Large intestine (tissue), 3 donors: ENCODE measurements at regions not wholly inside any gene's neighbourhood (a gene's known extent, or its start where the extent isn't known, plus 50 kb on each side); places are given as distances from the start of the nearest gene placed in this dataset.

Source experiments
- DNase-seq, 2 donors: peaks; one replicate each; pipeline versions ENCODE4 v3.0.0 to v3.0.0-alpha.2; 2013
- H3K27ac ChIP-seq: one replicate; pipeline ENCODE4 v1.5.1; 2013; ENCODE audit warnings: low read length
- H3K27me3 ChIP-seq: 2 replicates; pipeline ENCODE4 v1.6.1; 2013; ENCODE audit warnings: low read length; ENCODE audit not compliant: control insufficient read depth, insufficient read depth
- H3K36me3 ChIP-seq: 2 replicates; pipeline ENCODE4 v1.6.1; 2013; ENCODE audit warnings: low read length; ENCODE audit not compliant: control insufficient read depth, insufficient read depth
- H3K4me1 ChIP-seq: one replicate; pipeline ENCODE4 v1.6.1; 2013; ENCODE audit warnings: low read length; ENCODE audit not compliant: control insufficient read depth, insufficient read depth
- H3K4me3 ChIP-seq: one replicate; pipeline ENCODE4 v1.5.1; 2013; ENCODE audit warnings: low read length
- H3K9me3 ChIP-seq: one replicate; pipeline ENCODE4 v1.6.1; 2013; ENCODE audit warnings: mild to moderate bottlenecking, low read depth, low read length, moderate library complexity; ENCODE audit not compliant: control insufficient read depth
- WGBS: methylation state at CpG from one replicate; pipeline ENCODE4 v1.1.5; 2013; ENCODE audit warnings: low lambda C conversion rate; ENCODE audit not compliant: insufficient coverage; 5-methylcytosine and 5-hydroxymethylcytosine counted together

DNA sequence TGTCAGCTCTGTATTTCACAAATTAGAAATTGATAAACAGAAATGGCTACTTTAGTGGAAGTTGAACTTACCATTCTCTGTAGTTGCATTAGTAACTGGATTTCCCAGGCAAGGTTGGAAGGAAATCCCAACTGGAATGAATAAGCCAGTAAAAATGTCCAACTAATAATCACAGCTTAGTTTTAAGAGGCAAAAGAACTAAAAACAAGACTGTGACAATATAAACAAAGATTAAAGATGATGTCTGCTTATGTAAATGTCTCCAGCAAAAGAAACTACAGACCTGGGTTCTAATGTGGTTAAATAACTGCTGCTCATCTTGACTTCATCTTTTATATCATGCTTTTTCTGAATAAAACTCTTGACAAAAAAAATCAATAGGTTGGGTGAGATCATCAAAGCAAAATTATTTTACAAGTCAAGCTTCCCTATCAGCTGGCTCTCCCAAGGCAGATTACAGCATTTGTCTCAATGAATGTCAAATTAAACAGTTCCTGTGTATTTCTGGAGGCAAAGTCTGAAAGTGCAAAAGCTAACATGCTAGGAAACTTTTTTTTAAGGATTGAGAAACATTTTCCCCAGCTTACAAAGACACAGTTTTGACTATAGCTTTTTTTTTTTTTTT lies 62.3 kb upstream of the HMHB1 start:
- H3K4me1 ChIP-seq = no peaks in the 10 kb centered on the region
- no peak overlapping the region for H3K4me3 ChIP-seq
- no peaks in the 10 kb centered on the region for H3K9me3 ChIP-seq
- peak in 1 of 2 donors; percentile 38 for DNase-seq
- H3K27me3 ChIP-seq = no peaks in the 10 kb centered on the region
- H3K36me3 ChIP-seq = no peaks in the 10 kb centered on the region
- H3K27ac ChIP-seq = no peak overlapping the region

DNA sequence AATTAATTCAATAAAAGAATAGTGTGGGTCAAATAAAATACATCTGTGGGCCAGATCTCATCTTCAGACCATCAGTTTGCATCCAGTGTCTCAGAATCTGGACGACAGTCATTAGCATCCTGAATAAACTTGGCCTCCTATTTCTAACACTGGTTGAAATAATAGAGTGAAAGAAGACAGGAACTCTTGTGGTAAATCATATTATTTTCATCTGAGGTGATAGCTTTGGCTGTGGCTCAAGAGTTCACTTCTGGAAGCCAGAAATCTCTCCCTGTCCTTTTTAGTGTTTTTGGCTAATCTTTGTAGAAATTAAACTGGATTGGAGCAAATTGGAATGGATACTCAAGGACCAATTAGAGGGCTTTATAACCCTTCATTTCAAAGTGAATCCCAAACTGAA lies 63.4 kb upstream of the HMHB1 start:
- H3K27ac ChIP-seq = no peak overlapping the region
- WGBS = no CpG with 5 or more reads among the region's 1 CpG

DNA sequence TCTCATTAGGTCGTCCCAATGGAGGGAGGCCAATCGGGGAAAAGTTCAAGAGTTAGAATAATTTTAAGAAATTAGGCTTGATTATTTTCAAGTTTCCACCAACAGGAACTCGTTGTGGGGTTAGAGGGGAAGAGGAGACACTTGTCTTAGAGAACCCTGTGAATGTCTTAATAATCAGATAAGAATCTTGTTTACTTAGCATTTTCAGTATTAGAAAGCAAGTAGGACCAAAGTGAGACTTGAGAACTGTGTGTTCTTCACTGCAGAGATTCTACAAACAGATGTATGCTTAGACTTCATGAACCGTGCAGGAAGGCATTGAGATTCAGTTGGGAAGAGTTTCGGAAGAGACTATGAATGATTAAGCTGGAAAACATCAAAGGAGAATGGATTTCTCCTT lies 69.0 kb upstream of the HMHB1 start:
- no peak for DNase-seq
- WGBS = no CpG with 5 or more reads among the region's 5 CpGs
- H3K4me1 ChIP-seq = no peaks in the 10 kb centered on the region
- no peaks in the 10 kb centered on the region for H3K36me3 ChIP-seq
- H3K27ac ChIP-seq = no peak overlapping the region
- no peak overlapping the region for H3K4me3 ChIP-seq
- H3K9me3 ChIP-seq = no peaks in the 10 kb centered on the region
- H3K27me3 ChIP-seq = no peaks in the 10 kb centered on the region

More for the DNA sequence above, 63.4 kb upstream of the HMHB1 start:
- Histone ChIP-seq H3K4me3 (no peak overlapping the region), H3K4me1 (no peaks in the 10 kb centered on the region), H3K36me3 (no peaks in the 10 kb centered on the region), H3K27me3 (no peaks in the 10 kb centered on the region), H3K9me3 (no peaks in the 10 kb centered on the region)
- DNase-seq = no peak

DNA sequence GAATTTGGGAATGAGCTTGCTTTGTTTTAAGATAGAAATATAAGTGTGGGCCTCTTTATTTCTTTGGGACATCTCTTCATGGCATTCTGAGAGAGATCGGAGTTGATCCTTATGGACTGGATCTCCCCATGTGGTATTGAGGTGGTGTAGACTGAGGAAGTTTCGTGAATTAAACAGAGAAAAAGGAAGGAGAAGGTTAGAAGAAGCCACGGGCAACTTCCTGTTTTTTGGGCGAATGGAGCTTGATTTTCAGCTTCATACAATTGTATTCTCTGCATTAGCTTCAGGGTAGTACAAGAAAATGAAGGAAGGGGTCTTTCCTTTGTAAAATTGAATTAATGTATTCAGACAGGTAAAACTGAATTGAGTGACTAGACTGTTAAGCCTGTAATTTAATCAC lies 70.5 kb upstream of the HMHB1 start:
- DNase-seq = no peak
- H3K27me3 ChIP-seq = no peaks in the 10 kb centered on the region
- no peak overlapping the region for H3K27ac ChIP-seq
- H3K9me3 ChIP-seq = no peaks in the 10 kb centered on the region
- 80% methylated on average over 2 of the region's 4 CpGs for WGBS
- H3K4me3 ChIP-seq = no peak overlapping the region
- H3K4me1 ChIP-seq = no peaks in the 10 kb centered on the region
- H3K36me3 ChIP-seq = no peaks in the 10 kb centered on the region

DNA sequence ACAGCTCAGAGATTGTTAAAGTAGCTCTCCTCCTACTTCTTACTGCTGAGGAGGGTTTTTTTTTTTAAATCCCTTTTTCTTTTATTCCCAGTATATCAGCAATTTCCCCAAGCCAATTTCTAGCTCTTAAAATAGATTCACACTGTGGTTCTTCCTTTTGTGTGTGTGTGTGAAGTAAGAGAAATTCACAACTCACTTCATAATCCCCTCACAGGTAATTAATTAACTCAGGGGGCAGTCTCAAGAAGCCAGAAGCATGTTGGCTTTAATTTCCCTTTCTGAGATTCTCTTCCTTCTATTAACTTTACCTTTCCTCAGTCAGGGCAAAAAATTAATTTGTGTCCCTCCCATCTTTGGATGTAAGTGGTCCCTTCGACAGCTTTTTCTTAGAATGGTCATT lies 71.0 kb upstream of the HMHB1 start:
- Histone ChIP-seq H3K4me3 (no peak overlapping the region), H3K27ac (no peak overlapping the region), H3K9me3 (no peaks in the 10 kb centered on the region), H3K36me3 (no peaks in the 10 kb centered on the region), H3K27me3 (no peaks in the 10 kb centered on the region), H3K4me1 (no peaks in the 10 kb centered on the region)
- DNase-seq = no peak
- 100% methylated on average over 1 of the region's 1 CpG for WGBS

DNA sequence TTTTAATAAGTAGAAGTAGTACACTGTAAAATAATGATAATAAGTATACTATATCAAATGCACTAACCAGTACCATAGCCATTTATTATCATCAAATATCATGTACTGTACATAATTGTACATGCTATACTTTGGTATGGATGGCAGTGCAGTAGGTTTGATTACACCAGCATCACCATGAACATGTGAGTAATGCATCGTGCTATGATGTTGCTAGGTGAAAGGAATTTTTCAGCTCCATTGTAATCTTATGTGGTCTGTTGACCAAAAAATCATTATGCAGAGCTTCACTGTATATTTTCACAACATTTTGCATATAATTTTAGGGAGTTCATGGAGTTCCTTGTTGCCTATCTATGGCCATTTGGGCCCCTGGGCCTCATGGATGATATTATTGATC lies 72.2 kb upstream of the HMHB1 start:
- no peak for DNase-seq
- Histone ChIP-seq H3K27me3 (no peaks in the 10 kb centered on the region), H3K9me3 (no peaks in the 10 kb centered on the region), H3K27ac (no peak overlapping the region), H3K36me3 (no peaks in the 10 kb centered on the region), H3K4me1 (no peaks in the 10 kb centered on the region), H3K4me3 (no peak overlapping the region)
- no CpG with 5 or more reads among the region's 1 CpG for WGBS

DNA sequence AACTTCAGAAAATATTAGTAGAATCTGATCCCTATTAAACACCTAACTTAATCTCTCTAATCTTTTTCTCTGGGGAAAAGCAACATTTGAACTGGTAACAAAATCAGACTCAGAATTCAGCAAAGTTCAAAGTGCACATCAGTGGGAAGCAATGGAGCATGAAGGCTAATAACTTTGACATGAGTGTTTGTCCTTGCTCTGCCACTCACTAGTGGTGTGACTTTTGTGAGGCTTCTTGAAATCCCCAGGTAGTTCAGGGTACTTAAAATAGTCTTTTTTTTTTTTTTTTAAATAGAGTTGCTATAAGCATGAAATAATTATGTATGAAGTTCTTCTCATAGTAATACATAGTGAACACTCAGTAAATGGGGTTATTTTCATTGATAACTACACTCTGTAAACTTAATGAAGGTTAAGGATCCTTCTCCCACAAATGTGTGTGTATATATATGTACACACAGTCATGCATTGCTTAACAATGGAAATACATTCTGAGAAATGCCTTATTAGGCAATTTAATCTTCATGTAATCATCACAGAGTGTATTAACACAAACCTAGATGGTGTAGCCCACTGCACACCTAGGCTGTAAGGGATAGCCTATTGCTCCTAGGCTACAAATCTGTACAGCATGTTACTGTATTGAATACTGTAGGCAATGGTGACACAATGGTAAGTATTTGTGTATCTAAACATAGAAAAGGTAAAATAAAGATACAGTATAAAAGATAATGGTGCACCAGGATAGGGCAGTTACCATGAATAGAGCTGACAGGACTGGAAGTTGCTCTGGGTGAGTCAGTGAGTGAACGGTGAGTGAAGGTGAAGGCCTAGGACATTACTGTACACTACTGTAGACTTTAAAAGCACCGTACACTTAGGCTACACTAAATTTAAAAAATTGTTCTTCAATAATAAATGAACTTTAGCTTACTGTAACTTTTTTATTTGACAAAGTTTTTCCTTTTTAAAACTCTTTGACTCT lies 73.3 kb upstream of the HMHB1 start:
- H3K4me1 ChIP-seq = no peaks in the 10 kb centered on the region
- H3K27ac ChIP-seq = no peak overlapping the region
- DNase-seq = no peak
- 90% methylated on average over 2 of the region's 2 CpGs for WGBS
- H3K36me3 ChIP-seq = no peaks in the 10 kb centered on the region
- H3K4me3 ChIP-seq = no peak overlapping the region
- no peaks in the 10 kb centered on the region for H3K9me3 ChIP-seq
- H3K27me3 ChIP-seq = no peaks in the 10 kb centered on the region

DNA sequence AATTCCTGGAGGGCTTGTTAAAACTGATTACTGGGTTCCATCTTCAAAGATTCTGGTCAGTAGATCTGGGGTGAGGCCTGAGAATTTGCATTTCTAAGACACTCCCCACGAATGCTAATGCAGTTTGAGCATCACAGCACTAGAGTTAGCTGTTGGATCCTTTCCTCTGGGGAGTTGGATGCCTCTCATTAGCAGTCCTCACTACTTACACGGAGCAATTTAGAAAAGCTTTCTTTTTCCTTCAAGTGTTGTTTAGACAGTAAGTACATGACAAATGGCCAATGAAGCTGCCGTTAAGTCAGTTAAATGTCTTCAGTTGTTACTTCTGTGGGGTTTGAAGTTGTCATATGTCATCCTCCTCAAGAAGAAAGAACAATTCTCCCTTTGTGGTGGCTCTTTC lies 74.9 kb upstream of the HMHB1 start:
- H3K27ac ChIP-seq = no peak overlapping the region
- no peak overlapping the region for H3K4me3 ChIP-seq
- H3K27me3 ChIP-seq = no peaks in the 10 kb centered on the region
- DNase-seq = no peak
- H3K36me3 ChIP-seq = no peaks in the 10 kb centered on the region
- no peaks in the 10 kb centered on the region for H3K9me3 ChIP-seq
- H3K4me1 ChIP-seq = no peaks in the 10 kb centered on the region
- 67% methylated on average over 1 of the region's 3 CpGs for WGBS

DNA sequence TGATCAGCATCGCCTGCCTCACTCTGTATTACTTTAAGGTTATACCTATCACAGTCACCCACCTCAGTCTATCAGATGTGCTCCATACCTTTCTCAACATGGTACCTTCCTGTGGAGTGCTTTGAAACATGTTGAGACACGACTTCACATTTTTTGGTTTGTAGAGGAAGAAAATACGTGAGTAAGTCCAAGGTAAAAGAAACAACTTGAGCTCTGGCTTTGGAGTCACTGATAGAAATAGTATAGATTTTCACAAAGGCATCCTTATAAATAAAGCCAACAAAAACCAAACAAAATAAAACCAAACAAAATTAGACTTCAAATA lies 77.5 kb upstream of the HMHB1 start:
- no peak for DNase-seq
- H3K36me3 ChIP-seq = no peaks in the 10 kb centered on the region
- 100% methylated on average over 1 of the region's 3 CpGs for WGBS
- H3K4me3 ChIP-seq = no peak overlapping the region
- no peaks in the 10 kb centered on the region for H3K4me1 ChIP-seq
- H3K27me3 ChIP-seq = no peaks in the 10 kb centered on the region
- no peaks in the 10 kb centered on the region for H3K9me3 ChIP-seq
- H3K27ac ChIP-seq = no peak overlapping the region

DNA sequence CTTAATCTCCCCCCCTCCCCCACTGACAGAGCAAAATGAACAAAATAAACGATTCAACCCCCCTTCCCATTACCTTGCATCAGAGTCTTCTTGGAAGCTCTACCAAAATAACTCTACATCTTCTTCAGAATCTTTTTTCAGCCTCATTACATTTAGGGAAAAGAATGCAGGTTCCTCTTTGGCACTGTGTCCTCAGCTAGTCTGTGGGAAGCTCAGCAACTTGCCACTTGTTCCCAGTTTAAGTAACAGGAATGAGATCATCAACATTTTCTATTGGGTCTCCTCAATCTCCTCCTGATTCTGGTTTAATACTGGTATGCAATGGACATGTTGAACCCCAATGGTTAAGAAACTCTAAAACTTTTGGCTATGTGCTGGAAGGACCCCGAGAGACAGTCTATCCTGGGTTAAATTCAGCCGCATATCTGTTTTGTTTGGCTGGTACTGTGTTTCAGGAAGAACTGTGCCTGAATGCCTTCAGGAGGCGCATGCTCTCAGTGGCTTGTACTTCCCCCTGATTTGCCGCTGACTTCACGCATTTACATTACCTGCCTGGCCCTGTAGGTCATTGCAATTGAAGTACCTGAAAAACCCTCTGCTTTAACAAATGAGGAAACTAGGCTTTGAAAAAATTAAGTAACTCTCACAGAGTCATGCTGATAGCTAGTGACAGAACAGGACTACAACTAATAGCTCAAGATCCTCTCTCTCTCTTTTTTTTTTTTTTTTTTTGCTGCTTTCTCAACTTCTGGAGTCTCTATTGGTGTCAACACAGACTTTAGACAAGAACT lies 78.1 kb upstream of the HMHB1 start:
- H3K27me3 ChIP-seq = no peaks in the 10 kb centered on the region
- H3K9me3 ChIP-seq = no peaks in the 10 kb centered on the region
- no peak for DNase-seq
- WGBS = 100% methylated on average over 1 of the region's 6 CpGs
- no peaks in the 10 kb centered on the region for H3K36me3 ChIP-seq
- no peak overlapping the region for H3K27ac ChIP-seq
- H3K4me3 ChIP-seq = no peak overlapping the region
- H3K4me1 ChIP-seq = no peaks in the 10 kb centered on the region
